ENCODE measurements at regions not wholly inside any gene's neighbourhood (a gene's known extent, or its start where the extent isn't known, plus 50 kb on each side); places are given as distances from the start of the nearest gene placed in this dataset.

DNA sequence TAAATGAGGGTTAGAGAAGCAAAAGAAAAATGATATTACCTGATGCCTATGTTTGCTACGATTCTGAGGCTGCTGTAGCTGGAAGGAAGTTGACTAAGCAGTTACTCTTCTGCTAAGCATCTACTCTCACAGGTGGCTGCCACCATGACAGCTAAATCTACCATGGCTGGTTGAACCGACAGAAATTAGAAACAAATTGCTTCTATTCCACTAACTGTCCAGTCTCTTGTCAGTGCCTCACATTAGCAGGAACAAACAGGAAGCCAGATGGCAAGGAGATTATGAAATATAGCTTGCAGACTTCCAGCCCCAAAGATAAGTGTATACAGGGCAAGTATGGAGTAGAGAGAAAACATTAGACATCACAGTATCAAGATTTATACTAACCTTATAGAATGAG lies 59.4 kb upstream of the TMEM200A start:
- ChIA-PET SMC1A (ENCODE audit: uncharacterized antibody, unreplicated experiment) (interaction anchor here (0.8 to 1.7 kb wide), 3 partner anchors 81 to 392 kb away, joined by 3 to 7 read pairs (median 4); no protein-coding TSS in a partner anchor), POLR2A (interaction anchor here (1.4 kb wide), 1 partner anchor 11 kb away, joined by 3 read pairs; no protein-coding TSS in a partner anchor), RAD21 (ENCODE audit: unreplicated experiment) (interaction anchor here (0.8 to 1.5 kb wide), 3 partner anchors 14 to 392 kb away, joined by 3 to 4 read pairs (median 3); no protein-coding TSS in a partner anchor), CTCF (interaction anchor here (1.0 to 4.2 kb wide), 7 partner anchors 9 to 392 kb away, joined by 3 to 27 read pairs (median 3); no protein-coding TSS in a partner anchor)
- Histone ChIP-seq H3K79me2 (ENCODE audit: control insufficient read depth, insufficient read depth, low read length) (no peaks in the 10 kb centered on the region), H3K9ac (ENCODE audit: control insufficient read depth, insufficient read depth, low read length) (no peak overlapping the region), H2AFZ (ENCODE audit: control insufficient read depth, low read depth, low read length) (no peak overlapping the region), H3K4me3 (no peak overlapping the region), H4K20me1 (ENCODE audit: control insufficient read depth, insufficient read depth) (no peaks in the 10 kb centered on the region), H3K27ac (ENCODE audit: control insufficient read depth, insufficient read depth) (no peak overlapping the region), H3K4me2 (ENCODE audit: control insufficient read depth, insufficient read depth) (no peak overlapping the region), H3K36me3 (ENCODE audit: control insufficient read depth in 2 of 2, insufficient read depth in 2 of 2, low read length in 1 of 2) (no peaks in the 10 kb centered on the region), H3K27me3 (replicated peaks in 1 of 2; ENCODE audit: control insufficient read depth in 2 of 2, insufficient read depth in 2 of 2, low read length in 1 of 2) (no peaks in the 10 kb centered on the region), H3K9me3 (replicated peaks; ENCODE audit: control insufficient read depth, insufficient read depth, low read length) (no peaks in the 10 kb centered on the region), H3K4me1 (ENCODE audit: control insufficient read depth, insufficient read depth, low read length) (no peaks in the 10 kb centered on the region; the same call in 1 of the 2 replicates)
- in situ Hi-C loops (cut with MboI), result no loop called here
- 25% methylated on average over 2 of the region's 2 CpGs for WGBS (ENCODE audit: insufficient coverage, insufficient replicate concordance, low lambda C conversion rate, missing lambda C conversion rate)
- FAIRE-seq (no peak), DNase-seq (ENCODE audit: low read depth, low spot score) (no peak), ATAC-seq (no peak)
- BruUV-seq (replicated peaks), result no TSS peak
- TF ChIP-seq LARP7 (IDR thresholded peaks at IDR 0.05), result no peak
- no peak for TF ChIP-seq ETV6 (conservative IDR thresholded peaks at IDR 0.05 in 1 of 2, IDR thresholded peaks at IDR 0.05 in 1 of 2; ENCODE audit: borderline replicate concordance in 1 of 2, low read depth in 1 of 2)
- no peak for TF ChIP-seq JUNB (IDR thresholded peaks at IDR 0.05)
- no peak for TF ChIP-seq ZNF217 (IDR thresholded peaks at IDR 0.05)
- TF ChIP-seq BMI1 (IDR thresholded peaks at IDR 0.05; ENCODE audit: borderline replicate concordance), result no peak
- no peak for TF ChIP-seq MYB (IDR thresholded peaks at IDR 0.05; ENCODE audit: borderline replicate concordance, low read depth, low read length)
- TF ChIP-seq, protein P1, sequence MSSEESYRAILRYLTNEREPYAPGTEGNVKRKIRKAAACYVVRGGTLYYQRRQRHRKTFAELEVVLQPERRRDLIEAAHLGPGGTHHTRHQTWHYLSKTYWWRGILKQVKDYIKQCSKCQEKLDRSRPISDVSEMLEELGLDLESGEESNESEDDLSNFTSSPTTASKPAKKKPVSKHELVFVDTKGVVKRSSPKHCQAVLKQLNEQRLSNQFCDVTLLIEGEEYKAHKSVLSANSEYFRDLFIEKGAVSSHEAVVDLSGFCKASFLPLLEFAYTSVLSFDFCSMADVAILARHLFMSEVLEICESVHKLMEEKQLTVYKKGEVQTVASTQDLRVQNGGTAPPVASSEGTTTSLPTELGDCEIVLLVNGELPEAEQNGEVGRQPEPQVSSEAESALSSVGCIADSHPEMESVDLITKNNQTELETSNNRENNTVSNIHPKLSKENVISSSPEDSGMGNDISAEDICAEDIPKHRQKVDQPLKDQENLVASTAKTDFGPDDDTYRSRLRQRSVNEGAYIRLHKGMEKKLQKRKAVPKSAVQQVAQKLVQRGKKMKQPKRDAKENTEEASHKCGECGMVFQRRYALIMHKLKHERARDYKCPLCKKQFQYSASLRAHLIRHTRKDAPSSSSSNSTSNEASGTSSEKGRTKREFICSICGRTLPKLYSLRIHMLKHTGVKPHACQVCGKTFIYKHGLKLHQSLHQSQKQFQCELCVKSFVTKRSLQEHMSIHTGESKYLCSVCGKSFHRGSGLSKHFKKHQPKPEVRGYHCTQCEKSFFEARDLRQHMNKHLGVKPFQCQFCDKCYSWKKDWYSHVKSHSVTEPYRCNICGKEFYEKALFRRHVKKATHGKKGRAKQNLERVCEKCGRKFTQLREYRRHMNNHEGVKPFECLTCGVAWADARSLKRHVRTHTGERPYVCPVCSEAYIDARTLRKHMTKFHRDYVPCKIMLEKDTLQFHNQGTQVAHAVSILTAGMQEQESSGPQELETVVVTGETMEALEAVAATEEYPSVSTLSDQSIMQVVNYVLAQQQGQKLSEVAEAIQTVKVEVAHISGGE (CRISPR knock-in tag; IDR thresholded peaks at IDR 0.05), result no peak
- TF ChIP-seq TBL1XR1 (IDR thresholded peaks at IDR 0.05; ENCODE audit: low read depth, low read length), result no peak
- no peak for TF ChIP-seq SUPT20H (IDR thresholded peaks at IDR 0.05; ENCODE audit: borderline replicate concordance, control insufficient read depth, low read depth, low read length)
- no peak for TF ChIP-seq KAT2A (conservative IDR thresholded peaks at IDR 0.05; ENCODE audit: control insufficient read depth, low read depth, low read length)
- no peak for TF ChIP-seq ESRRA (IDR thresholded peaks at IDR 0.05; ENCODE audit: low read length)
- TF ChIP-seq, protein P2, sequence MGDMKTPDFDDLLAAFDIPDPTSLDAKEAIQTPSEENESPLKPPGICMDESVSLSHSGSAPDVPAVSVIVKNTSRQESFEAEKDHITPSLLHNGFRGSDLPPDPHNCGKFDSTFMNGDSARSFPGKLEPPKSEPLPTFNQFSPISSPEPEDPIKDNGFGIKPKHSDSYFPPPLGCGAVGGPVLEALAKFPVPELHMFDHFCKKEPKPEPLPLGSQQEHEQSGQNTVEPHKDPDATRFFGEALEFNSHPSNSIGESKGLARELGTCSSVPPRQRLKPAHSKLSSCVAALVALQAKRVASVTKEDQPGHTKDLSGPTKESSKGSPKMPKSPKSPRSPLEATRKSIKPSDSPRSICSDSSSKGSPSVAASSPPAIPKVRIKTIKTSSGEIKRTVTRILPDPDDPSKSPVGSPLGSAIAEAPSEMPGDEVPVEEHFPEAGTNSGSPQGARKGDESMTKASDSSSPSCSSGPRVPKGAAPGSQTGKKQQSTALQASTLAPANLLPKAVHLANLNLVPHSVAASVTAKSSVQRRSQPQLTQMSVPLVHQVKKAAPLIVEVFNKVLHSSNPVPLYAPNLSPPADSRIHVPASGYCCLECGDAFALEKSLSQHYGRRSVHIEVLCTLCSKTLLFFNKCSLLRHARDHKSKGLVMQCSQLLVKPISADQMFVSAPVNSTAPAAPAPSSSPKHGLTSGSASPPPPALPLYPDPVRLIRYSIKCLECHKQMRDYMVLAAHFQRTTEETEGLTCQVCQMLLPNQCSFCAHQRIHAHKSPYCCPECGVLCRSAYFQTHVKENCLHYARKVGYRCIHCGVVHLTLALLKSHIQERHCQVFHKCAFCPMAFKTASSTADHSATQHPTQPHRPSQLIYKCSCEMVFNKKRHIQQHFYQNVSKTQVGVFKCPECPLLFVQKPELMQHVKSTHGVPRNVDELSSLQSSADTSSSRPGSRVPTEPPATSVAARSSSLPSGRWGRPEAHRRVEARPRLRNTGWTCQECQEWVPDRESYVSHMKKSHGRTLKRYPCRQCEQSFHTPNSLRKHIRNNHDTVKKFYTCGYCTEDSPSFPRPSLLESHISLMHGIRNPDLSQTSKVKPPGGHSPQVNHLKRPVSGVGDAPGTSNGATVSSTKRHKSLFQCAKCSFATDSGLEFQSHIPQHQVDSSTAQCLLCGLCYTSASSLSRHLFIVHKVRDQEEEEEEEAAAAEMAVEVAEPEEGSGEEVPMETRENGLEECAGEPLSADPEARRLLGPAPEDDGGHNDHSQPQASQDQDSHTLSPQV (IDR thresholded peaks at IDR 0.05), result no peak
- TF ChIP-seq HCFC1 (IDR thresholded peaks at IDR 0.05; ENCODE audit: low read length), result no peak
- intact Hi-C loops (cut with micrococcal nuclease; ENCODE audit: unreplicated experiment), result no loop called here
